Large intestine (tissue), 3 donors: ENCODE measurements at regions not wholly inside any gene's neighbourhood (a gene's known extent, or its start where the extent isn't known, plus 50 kb on each side); places are given as distances from the start of the nearest gene placed in this dataset.

ENCODE experiments used
- DNase-seq, 2 donors: peaks; one replicate each; pipeline versions ENCODE4 v3.0.0 to v3.0.0-alpha.2; 2013
- H3K27ac ChIP-seq: one replicate; pipeline ENCODE4 v1.5.1; 2013; ENCODE audit warnings: low read length
- H3K27me3 ChIP-seq: 2 replicates; pipeline ENCODE4 v1.6.1; 2013; ENCODE audit warnings: low read length; ENCODE audit not compliant: control insufficient read depth, insufficient read depth
- H3K36me3 ChIP-seq: 2 replicates; pipeline ENCODE4 v1.6.1; 2013; ENCODE audit warnings: low read length; ENCODE audit not compliant: control insufficient read depth, insufficient read depth
- H3K4me1 ChIP-seq: one replicate; pipeline ENCODE4 v1.6.1; 2013; ENCODE audit warnings: low read length; ENCODE audit not compliant: control insufficient read depth, insufficient read depth
- H3K4me3 ChIP-seq: one replicate; pipeline ENCODE4 v1.5.1; 2013; ENCODE audit warnings: low read length
- H3K9me3 ChIP-seq: one replicate; pipeline ENCODE4 v1.6.1; 2013; ENCODE audit warnings: mild to moderate bottlenecking, low read depth, low read length, moderate library complexity; ENCODE audit not compliant: control insufficient read depth
- whole genome bisulfite sequencing: methylation state at CpG from one replicate; pipeline ENCODE4 v1.1.5; 2013; ENCODE audit warnings: low lambda C conversion rate; ENCODE audit not compliant: insufficient coverage; 5-methylcytosine and 5-hydroxymethylcytosine counted together

GRCh38 chr16:80074329-80074728, 466.5 kb upstream of the DYNLRB2 start:
- H3K27ac ChIP-seq = no peak overlapping the region
- no peaks in the 10 kb centered on the region for H3K27me3 ChIP-seq
- peaks cover 7% of the 10 kb centered on the region for H3K4me1 ChIP-seq
- peaks cover 2% of the 10 kb centered on the region for H3K9me3 ChIP-seq
- H3K36me3 ChIP-seq = no peaks in the 10 kb centered on the region
- no peak for DNase-seq
- WGBS = 100% methylated on average over 1 of the region's 1 CpG
- H3K4me3 ChIP-seq = no peak overlapping the region

DNA sequence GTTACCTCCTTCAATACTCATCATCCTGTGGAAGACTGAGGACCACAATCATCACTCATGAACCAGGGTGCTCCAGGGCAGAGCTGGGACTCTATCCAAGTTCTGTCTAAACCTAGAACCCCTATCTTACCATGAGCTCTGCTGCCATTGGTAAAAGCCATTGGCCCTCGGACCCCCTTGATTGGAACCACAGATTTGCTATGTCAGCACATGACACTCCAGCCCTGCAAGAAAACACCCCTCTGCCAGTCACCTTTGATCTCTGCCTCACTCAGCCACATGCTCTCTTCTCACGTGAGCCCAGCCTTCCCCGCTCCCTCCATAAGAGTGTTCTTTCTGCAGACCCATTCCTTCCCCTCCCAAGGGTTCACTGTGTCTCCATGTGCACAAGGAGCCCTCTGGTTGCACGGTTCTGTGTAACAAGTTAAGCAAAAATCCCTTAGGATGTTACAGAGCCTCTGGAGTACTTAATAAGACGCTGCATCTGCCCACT, 468.8 kb upstream of the DYNLRB2 start:
- Histone ChIP-seq H3K27me3 (no peaks in the 10 kb centered on the region), H3K4me1 (no peaks in the 10 kb centered on the region), H3K36me3 (no peaks in the 10 kb centered on the region), H3K27ac (no peak overlapping the region), H3K4me3 (no peak overlapping the region), H3K9me3 (peaks cover 2% of the 10 kb centered on the region)
- 36% methylated on average over 2 of the region's 5 CpGs for WGBS
- peak; percentile 54 to 71 for DNase-seq

DNA sequence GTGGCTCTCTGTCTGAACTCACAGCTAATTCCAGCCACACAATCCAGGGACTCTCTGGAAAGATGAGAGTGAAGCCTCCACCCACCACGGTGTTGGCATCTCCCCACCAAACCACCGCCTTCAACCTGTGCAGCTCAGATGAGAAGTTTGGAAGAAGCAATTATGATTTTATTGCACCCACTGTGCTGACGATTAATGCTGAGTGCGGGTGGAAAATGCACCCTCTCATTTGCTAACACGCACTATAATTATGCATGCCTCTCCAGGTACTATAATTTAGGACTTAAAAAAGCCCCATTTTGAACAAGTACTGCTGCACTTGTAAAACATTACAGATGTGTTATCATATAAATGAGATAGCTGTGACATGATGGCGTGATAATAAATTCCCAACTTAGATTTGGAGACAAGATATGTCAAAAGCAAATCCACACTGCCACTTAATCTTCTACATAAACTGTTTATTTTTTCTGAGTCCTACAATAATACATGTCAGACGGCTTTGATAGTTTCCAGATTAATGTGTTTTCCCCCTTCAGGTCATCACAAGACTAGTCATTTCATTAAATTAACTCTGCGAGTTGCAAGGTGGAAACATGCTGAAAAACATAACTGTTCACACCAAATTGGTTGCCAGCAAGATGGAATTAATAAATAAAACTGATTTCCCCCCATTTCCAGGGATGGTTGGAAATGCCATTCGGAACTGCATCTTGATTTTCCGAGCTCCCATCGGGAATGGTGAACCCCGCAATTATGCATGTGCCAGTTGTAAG, 466.5 kb upstream of the MAF start:
- no peak for DNase-seq
- Histone ChIP-seq H3K27me3 (no peaks in the 10 kb centered on the region), H3K36me3 (no peaks in the 10 kb centered on the region), H3K4me3 (no peak overlapping the region), H3K4me1 (peaks cover 11% of the 10 kb centered on the region), H3K9me3 (peaks cover 2% of the 10 kb centered on the region), H3K27ac (no peak overlapping the region)
- 100% methylated on average over 1 of the region's 12 CpGs for WGBS

- DNase-seq = no peak
- no peak overlapping the region for H3K4me3 ChIP-seq
- WGBS = 100% methylated on average over 1 of the region's 3 CpGs
- no peaks in the 10 kb centered on the region for H3K36me3 ChIP-seq
- H3K9me3 ChIP-seq = peaks cover 2% of the 10 kb centered on the region
- H3K27ac ChIP-seq = no peak overlapping the region
- H3K4me1 ChIP-seq = peaks cover 11% of the 10 kb centered on the region
- H3K27me3 ChIP-seq = no peaks in the 10 kb centered on the region
Measured at GRCh38 chr16:80065541-80065940, 465.0 kb upstream of the MAF start.

DNA sequence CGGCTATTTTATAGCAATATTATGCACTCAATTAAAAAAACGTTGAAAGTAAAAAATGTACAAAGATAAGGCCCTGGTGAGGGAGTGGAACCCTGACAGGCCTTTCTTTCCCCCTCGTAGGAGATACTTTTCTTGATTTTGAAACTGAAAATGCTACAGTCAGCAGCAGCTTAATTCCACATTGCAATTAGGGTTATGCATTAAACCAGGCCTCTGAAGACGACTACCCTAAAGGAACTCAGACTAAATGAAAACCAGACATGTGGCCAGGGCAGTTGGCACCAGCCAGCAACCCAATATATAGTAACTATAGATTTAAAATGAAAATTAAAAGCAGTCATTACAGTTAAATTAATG, 463.2 kb upstream of the MAF start:
- peak in 1 of 2 donors; percentile 53 for DNase-seq
- H3K4me3 ChIP-seq = no peak overlapping the region
- 13% methylated on average over 3 of the region's 4 CpGs for WGBS
- H3K4me1 ChIP-seq = peaks cover 11% of the 10 kb centered on the region
- no peaks in the 10 kb centered on the region for H3K36me3 ChIP-seq
- H3K9me3 ChIP-seq = no peaks in the 10 kb centered on the region
- no peaks in the 10 kb centered on the region for H3K27me3 ChIP-seq
- peak overlapping the region; percentile 41 for H3K27ac ChIP-seq

- WGBS = 84% methylated on average over 2 of the region's 7 CpGs
- H3K9me3 ChIP-seq = no peaks in the 10 kb centered on the region
- no peaks in the 10 kb centered on the region for H3K36me3 ChIP-seq
- DNase-seq = peak in 1 of 2 donors; percentile 8
- H3K27me3 ChIP-seq = no peaks in the 10 kb centered on the region
- H3K27ac ChIP-seq = peak overlapping the region; percentile 41
- H3K4me3 ChIP-seq = no peak overlapping the region
- H3K4me1 ChIP-seq = peaks cover 11% of the 10 kb centered on the region
Measured at GRCh38 chr16:80063031-80063712, 462.6 kb upstream of the MAF start.

DNA sequence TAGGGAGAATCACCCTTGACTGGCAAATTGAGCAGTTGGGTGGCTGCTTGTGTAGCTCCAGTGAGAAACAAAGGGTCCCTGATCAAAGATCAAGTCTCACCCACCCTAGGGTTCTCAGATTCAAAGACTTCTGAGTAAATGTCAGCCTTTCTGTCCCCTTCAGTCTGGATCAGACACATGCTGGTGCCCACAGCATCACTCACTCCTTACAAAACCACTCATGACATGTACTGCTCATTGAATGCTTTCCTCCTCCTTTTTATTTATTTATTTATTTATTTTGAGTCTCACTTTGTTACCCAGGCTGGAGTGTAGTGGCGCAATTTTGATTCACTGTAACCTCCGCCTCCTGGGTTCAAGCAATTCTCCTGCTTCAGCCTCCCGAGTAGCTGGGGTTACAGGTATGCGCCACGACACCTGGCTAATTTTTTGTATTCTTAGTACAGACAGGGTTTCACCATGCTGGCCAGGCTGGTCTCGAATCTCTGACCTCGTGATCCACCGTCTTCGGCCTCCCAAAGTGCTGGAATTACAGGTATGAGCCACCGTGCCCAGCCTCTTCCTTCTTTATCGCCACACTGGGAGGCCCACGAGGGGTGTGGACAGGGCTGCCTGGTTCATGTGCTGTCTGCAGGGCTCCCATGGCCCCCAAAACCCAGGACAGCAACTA, 462.0 kb upstream of the MAF start:
- Histone ChIP-seq H3K4me3 (no peak overlapping the region), H3K27ac (no peak overlapping the region), H3K36me3 (no peaks in the 10 kb centered on the region), H3K4me1 (peaks cover 11% of the 10 kb centered on the region), H3K27me3 (no peaks in the 10 kb centered on the region), H3K9me3 (no peaks in the 10 kb centered on the region)
- no peak for DNase-seq
- 100% methylated on average over 1 of the region's 12 CpGs for WGBS

DNA sequence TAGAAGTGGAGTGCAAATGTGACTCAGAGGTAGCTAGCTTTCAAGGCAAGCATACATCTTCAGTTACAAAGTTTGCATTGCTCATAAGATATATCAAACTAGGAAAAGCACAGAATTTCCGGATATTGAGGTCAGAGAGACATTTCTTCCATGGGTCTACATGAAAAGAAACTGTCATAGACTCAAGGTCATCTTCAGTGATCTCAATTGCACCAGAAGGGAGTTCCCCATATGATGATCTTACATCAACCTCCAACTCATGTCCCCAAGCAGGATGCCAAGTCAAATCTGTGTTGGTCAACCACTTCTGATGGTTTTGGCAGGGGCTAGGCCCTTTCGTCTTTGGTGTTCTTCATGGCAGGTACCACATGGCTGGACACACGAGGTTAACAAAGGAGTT, 459.9 kb upstream of the MAF start:
- no peak overlapping the region for H3K4me3 ChIP-seq
- H3K27me3 ChIP-seq = no peaks in the 10 kb centered on the region
- H3K36me3 ChIP-seq = no peaks in the 10 kb centered on the region
- WGBS = no CpG with 5 or more reads among the region's 3 CpGs
- no peaks in the 10 kb centered on the region for H3K9me3 ChIP-seq
- H3K27ac ChIP-seq = no peak overlapping the region
- no peak for DNase-seq
- peaks cover 11% of the 10 kb centered on the region for H3K4me1 ChIP-seq

DNA sequence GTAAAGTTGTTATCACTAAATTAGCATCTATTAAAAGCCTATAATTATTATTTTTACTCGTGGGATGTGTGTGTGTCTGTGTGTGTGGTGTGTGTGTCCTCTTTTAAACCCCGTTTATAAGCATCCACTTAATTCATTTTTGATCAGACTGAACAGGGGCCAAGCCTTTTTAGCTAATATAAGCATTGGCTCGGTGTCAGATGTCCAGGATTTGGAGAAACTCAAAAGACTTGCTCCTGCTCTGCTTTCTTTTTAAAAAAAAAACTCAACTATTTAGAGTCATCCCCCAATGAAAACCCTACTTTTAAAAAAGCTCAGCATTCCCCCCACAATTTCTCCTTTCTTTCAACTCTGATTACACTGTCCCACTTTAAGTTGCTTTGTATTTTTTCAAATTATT, 459.3 kb upstream of the MAF start:
- no peak overlapping the region for H3K27ac ChIP-seq
- H3K4me3 ChIP-seq = no peak overlapping the region
- H3K36me3 ChIP-seq = no peaks in the 10 kb centered on the region
- H3K4me1 ChIP-seq = peaks cover 11% of the 10 kb centered on the region
- no peaks in the 10 kb centered on the region for H3K27me3 ChIP-seq
- no peak for DNase-seq
- 100% methylated on average over 1 of the region's 3 CpGs for WGBS
- no peaks in the 10 kb centered on the region for H3K9me3 ChIP-seq

DNA sequence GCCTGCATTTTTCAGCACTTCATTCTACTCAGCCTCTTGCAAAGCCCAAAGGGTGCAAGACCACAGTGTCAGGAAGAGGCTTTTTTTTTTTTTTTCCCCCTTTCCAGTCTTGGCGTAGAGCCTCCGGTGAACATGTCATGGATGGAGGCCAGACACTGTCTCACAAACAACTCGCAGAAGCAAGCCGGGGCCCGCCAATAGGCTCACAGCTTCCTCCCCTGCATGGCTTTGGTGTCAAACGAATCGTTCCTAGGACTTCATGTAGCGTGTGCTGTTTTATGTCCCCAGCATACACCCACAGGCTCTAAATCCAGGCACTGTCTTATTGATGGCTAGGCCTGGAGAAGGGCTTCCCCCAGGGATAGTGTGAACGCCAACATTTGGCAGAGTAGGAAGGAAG, 457.7 kb upstream of the MAF start:
- peak; percentile 28 to 33 for DNase-seq
- WGBS = no CpG with 5 or more reads among the region's 9 CpGs

More for the DNA sequence above, 457.7 kb upstream of the MAF start:
- H3K4me3 ChIP-seq = no peak overlapping the region
- H3K27me3 ChIP-seq = no peaks in the 10 kb centered on the region
- no peaks in the 10 kb centered on the region for H3K9me3 ChIP-seq
- H3K4me1 ChIP-seq = peaks cover 1% of the 10 kb centered on the region
- no peak overlapping the region for H3K27ac ChIP-seq
- no peaks in the 10 kb centered on the region for H3K36me3 ChIP-seq
